Omental fat pad (tissue), 3 donors: ENCODE measurements at regions not wholly inside any gene's neighbourhood (a gene's known extent, or its start where the extent isn't known, plus 50 kb on each side); places are given as distances from the start of the nearest gene placed in this dataset.

ENCODE experiments used
- ATAC-seq: fragments of 150-250 bp; one replicate; pipeline ENCODE4 v1.9.1; 2016; ENCODE audit warnings: mild to moderate bottlenecking, moderate library complexity; ENCODE audit not compliant: low FRiP score
- DNase-seq: peaks from one replicate; pipeline ENCODE4 v3.0.0-alpha.2; 2019; ENCODE audit warnings: low spot score
- TF ChIP-seq, protein P1 (sequence below), 3 donors: fragments of 450-650 bp; IDR thresholded peaks; one replicate each; pipeline ENCODE4 v1.5.1; 2016 to 2017; ENCODE audit warnings: antibody characterized with exemption in 3 of 3, mild to moderate bottlenecking in 3 of 3, moderate library complexity in 2 of 3

GRCh38 chr6:45795678-45796077 lies 220.0 kb downstream of the CLIC5 start:
- DNase-seq (no peak), ATAC-seq (no peak)
- TF ChIP-seq, protein P1, sequence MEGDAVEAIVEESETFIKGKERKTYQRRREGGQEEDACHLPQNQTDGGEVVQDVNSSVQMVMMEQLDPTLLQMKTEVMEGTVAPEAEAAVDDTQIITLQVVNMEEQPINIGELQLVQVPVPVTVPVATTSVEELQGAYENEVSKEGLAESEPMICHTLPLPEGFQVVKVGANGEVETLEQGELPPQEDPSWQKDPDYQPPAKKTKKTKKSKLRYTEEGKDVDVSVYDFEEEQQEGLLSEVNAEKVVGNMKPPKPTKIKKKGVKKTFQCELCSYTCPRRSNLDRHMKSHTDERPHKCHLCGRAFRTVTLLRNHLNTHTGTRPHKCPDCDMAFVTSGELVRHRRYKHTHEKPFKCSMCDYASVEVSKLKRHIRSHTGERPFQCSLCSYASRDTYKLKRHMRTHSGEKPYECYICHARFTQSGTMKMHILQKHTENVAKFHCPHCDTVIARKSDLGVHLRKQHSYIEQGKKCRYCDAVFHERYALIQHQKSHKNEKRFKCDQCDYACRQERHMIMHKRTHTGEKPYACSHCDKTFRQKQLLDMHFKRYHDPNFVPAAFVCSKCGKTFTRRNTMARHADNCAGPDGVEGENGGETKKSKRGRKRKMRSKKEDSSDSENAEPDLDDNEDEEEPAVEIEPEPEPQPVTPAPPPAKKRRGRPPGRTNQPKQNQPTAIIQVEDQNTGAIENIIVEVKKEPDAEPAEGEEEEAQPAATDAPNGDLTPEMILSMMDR (IDR thresholded peaks at IDR 0.05) = no peak

- DNase-seq (no peak), ATAC-seq (no peak)
- TF ChIP-seq, protein P1 (IDR thresholded peaks at IDR 0.05) = no peak
Observed at GRCh38 chr6:45794465-45794864, 221.2 kb downstream of the CLIC5 start.

DNA sequence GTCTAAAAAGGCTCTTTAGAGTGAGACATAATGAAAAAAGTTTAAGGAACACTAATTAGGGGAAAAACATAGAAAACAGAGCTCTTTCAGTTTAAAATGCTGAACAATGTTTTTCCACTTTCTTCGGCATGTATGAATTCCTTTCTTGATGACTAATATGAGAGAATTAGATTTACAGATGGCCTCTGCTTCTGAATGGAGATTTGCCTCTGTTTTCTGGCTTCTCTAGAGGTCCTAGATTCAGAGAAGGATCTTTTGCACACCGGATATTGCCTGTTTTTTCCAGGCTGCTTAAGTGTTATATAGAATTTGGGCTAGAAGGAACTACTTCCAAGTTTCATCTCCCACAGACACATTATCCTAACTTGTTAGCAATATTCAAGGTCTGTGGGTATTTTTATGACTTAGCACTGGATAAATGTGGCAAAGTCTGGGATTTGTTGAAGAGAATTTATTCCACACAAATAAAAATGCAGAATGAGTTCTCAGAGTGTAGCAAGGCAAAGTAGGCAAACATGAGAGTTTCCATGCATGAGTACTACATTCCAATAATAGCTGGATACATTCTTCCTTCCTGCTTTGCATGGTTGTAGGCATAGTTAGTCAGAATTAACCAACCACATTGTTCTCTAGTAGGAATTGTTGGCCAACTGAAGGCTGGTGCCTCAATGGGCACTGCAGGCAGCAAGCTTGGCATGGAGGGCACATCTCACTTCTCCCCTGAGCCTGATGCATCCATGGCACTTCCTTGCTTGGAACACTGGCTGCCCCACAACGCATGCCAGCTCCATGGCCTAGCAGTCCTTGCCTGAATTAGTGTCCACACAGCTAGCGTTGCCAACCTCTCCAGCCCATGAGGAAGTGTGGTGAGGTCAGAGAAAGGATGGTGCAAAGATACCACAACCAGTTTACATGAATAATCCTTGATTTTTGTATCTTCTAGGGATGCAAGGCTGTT lies 224.2 kb downstream of the CLIC5 start:
- ATAC-seq = no peak
- no peak for DNase-seq
- TF ChIP-seq, protein P1 (IDR thresholded peaks at IDR 0.05) = no peak

- ATAC-seq (no peak), DNase-seq (no peak)
- TF ChIP-seq, protein P1 (IDR thresholded peaks at IDR 0.05) = no peak
Observed at GRCh38 chr6:45789238-45789637, 226.4 kb downstream of the CLIC5 start.

DNA sequence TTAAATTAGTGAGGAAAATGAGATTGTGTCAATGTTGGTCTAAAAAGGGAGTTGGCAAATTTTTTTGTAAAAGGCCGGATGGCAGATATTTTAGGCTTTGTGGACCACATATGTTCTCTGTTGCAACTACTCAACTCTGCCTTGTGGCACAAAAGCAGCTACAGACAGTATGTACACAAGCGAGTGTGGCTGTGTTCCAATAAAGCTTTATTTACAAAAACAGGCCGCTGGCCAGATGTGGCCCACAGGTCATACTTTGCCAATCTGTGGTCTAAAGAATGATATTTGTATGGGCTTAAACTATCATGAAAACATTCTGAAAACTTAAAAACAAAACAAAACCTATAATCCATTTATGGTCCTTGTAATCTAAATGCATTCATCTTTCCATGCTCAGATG lies 228.3 kb downstream of the CLIC5 start:
- DNase-seq (no peak), ATAC-seq (no peak)
- TF ChIP-seq, protein P1 (IDR thresholded peaks at IDR 0.05) = no peak

DNA sequence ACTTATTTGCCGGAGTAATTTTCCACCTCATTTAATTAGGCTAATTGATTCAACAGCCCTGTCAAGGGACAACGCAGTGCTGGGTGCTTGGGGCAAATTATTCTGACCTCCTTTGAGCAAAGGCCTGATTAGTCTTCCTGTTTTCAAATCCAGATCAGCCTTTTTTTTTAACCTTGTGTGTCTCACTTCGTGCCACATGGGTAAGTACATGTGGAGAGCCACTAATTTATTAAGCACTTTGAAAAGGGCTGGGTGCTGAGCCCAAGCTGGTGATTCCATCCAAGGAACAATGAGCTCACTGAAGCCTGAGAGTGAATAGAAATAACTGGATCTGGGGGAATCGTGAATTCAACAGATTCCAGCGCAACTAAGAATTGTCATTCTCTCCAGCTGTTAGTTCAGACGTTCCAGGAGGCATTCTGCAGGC lies 229.3 kb downstream of the CLIC5 start:
- DNase-seq (no peak), ATAC-seq (no peak)
- TF ChIP-seq, protein P1 (IDR thresholded peaks at IDR 0.05) = no peak

DNA sequence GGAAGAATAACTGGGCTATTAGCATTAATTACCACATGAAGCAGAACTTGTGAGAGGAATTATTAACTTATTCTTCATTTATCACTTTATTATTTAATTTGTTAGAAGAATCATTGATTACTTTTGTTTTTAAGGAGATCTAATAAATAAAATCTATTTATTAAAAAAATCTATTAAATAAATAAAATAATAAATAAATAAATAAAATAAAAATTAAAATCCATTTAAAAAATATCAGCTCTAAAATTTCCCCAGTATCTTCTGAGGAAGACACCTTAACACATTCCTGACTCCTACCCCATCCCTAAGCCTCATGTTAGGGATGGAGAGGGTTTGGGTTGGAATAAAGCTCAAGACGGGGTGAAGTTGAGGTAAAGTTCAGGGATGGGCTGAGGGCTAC lies 231.4 kb downstream of the CLIC5 start:
- ATAC-seq (no peak), DNase-seq (no peak)
- TF ChIP-seq, protein P1 (IDR thresholded peaks at IDR 0.05) = no peak
